Trophoblast cell (in vitro differentiated cells and primary cell): ENCODE measurements at regions not wholly inside any gene's neighbourhood (a gene's known extent, or its start where the extent isn't known, plus 50 kb on each side); places are given as distances from the start of the nearest gene placed in this dataset.

Experiments
- DNase-seq, 2 donors: peaks; one replicate each; pipeline ENCODE4 v3.0.0-alpha.2; 2016
- H2AFZ ChIP-seq: 2 replicates; pipeline ENCODE4 v1.6.1; 2013; ENCODE audit warnings: low read length, moderate library complexity, mild to moderate bottlenecking; ENCODE audit not compliant: insufficient read depth, poor library complexity
- H2AK5ac ChIP-seq: 2 replicates; pipeline ENCODE4 v1.6.1; 2013; ENCODE audit warnings: mild to moderate bottlenecking, low read length
- H2BK120ac ChIP-seq: 2 replicates; pipeline ENCODE4 v1.6.1; 2013; ENCODE audit warnings: low read length, mild to moderate bottlenecking, moderate library complexity; ENCODE audit not compliant: insufficient read depth, poor library complexity
- H2BK12ac ChIP-seq: 2 replicates; pipeline ENCODE4 v1.6.1; 2013; ENCODE audit warnings: mild to moderate bottlenecking, low read length, moderate library complexity
- H2BK5ac ChIP-seq: 2 replicates; pipeline ENCODE4 v1.6.1; 2013; ENCODE audit warnings: low read length, low read depth, moderate library complexity, mild to moderate bottlenecking; ENCODE audit not compliant: poor library complexity
- H3K14ac ChIP-seq: 2 replicates; pipeline ENCODE4 v1.6.1; 2013; ENCODE audit warnings: mild to moderate bottlenecking, low read length
- H3K18ac ChIP-seq: 2 replicates; pipeline ENCODE4 v1.6.1; 2013; ENCODE audit warnings: mild to moderate bottlenecking, low read length
- H3K23ac ChIP-seq: 2 replicates; pipeline ENCODE4 v1.6.1; 2013; ENCODE audit warnings: low read length
- H3K27ac ChIP-seq: 2 replicates; pipeline ENCODE4 v1.5.1; 2013; ENCODE audit warnings: low read depth, mild to moderate bottlenecking, inconsistent platforms, low read length, moderate library complexity
- H3K27me3 ChIP-seq: 2 replicates; pipeline ENCODE4 v1.6.1; 2013; ENCODE audit warnings: inconsistent platforms, mild to moderate bottlenecking, low read length, moderate library complexity; ENCODE audit not compliant: insufficient read depth
- H3K36me3 ChIP-seq, 2 experiments: 1 replicate in 1 of 2; 2 replicates in 1 of 2; pipeline ENCODE4 v1.6.1; 2013; ENCODE audit warnings: low read length in 2 of 2, mild to moderate bottlenecking in 2 of 2, moderate library complexity in 1 of 2; ENCODE audit not compliant: insufficient read depth in 2 of 2, control insufficient read depth in 1 of 2
- H3K4ac ChIP-seq: 2 replicates; pipeline ENCODE4 v1.6.1; 2013; ENCODE audit warnings: low read depth, mild to moderate bottlenecking, low read length, moderate library complexity
- H3K4me1 ChIP-seq, 2 experiments: 1 replicate in 1 of 2; 2 replicates in 1 of 2; pipeline ENCODE4 v1.6.1; 2013; ENCODE audit warnings: low read length in 2 of 2, mild to moderate bottlenecking in 2 of 2, moderate library complexity in 1 of 2; ENCODE audit not compliant: insufficient read depth in 2 of 2, control insufficient read depth in 1 of 2
- H3K4me2 ChIP-seq: 2 replicates; pipeline ENCODE4 v1.6.1; 2013; ENCODE audit warnings: inconsistent platforms, mild to moderate bottlenecking, low read length, moderate library complexity
- H3K4me3 ChIP-seq: 2 replicates; pipeline ENCODE4 v1.5.1; 2013; ENCODE audit warnings: mild to moderate bottlenecking, low read depth, low read length, inconsistent platforms
- H3K79me1 ChIP-seq: one replicate; pipeline ENCODE4 v1.6.1; 2013; ENCODE audit warnings: low read length
- H3K79me2 ChIP-seq: 2 replicates; pipeline ENCODE4 v1.6.1; 2013; ENCODE audit warnings: low read length, mild to moderate bottlenecking; ENCODE audit not compliant: control insufficient read depth, insufficient read depth, poor library complexity
- H3K9ac ChIP-seq: 2 replicates; pipeline ENCODE4 v1.6.1; 2013; ENCODE audit warnings: mild to moderate bottlenecking, low read length
- H3K9me3 ChIP-seq: 2 replicates; pipeline ENCODE4 v1.6.1; 2013; ENCODE audit warnings: low read depth, mild to moderate bottlenecking, control low read depth, inconsistent platforms, low read length; ENCODE audit not compliant: insufficient read depth
- H4K12ac ChIP-seq: 2 replicates; pipeline ENCODE4 v1.6.1; 2013; ENCODE audit warnings: low read depth, mild to moderate bottlenecking, low read length, moderate library complexity
- H4K8ac ChIP-seq: 2 replicates; pipeline ENCODE4 v1.6.1; 2013; ENCODE audit warnings: low read depth, mild to moderate bottlenecking, low read length, moderate library complexity
- H4K91ac ChIP-seq: one replicate; pipeline ENCODE4 v1.6.1; 2013; ENCODE audit warnings: low read depth, mild to moderate bottlenecking, low read length, moderate library complexity
- WGBS: extraction: QIAGEN DNeasy Blood & Tissue Kit; methylation state at CpG from one replicate; pipeline ENCODE4 v1.1.7; 2013; ENCODE audit warnings: missing lambda C conversion rate; ENCODE audit not compliant: insufficient read length, insufficient coverage; ENCODE audit errors: extremely low coverage; 5-methylcytosine and 5-hydroxymethylcytosine counted together

DNA sequence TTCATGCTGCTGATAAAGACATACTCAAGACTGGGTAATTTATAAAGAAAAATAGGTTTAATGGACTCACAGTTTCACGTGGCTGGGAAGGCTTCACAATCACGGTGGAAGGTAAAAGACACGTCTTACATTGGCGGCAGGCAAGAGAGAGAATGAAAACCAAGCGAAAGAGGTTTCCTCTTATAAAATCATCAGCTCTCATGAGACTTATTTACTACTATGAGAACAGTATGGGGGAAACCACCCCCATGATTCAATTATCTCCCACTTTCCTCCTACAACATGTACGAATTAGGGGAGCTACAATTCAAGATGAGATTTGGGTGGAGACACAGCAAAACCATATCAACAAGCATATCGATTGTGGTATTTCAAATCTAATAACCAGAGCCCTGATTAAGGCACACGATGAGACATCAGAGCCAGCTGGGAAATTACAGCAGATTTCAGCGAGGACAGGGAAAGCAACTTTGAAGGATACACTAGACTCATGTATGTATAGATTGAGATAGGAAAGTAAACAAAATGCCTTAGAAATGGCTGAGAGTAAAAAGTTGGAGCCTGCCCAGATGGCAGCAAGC is 129.8 kb upstream of the GJE1 start:
- Histone ChIP-seq H3K4me1 (no peaks in the 10 kb centered on the region), H3K4me2 (no peak overlapping the region), H4K12ac (no peak overlapping the region), H2BK5ac (no peak overlapping the region), H3K18ac (no peak overlapping the region), H3K9me3 (no peaks in the 10 kb centered on the region), H2BK12ac (no peak overlapping the region), H3K79me2 (no peaks in the 10 kb centered on the region), H2BK120ac (no peak overlapping the region), H2AFZ (no peak overlapping the region), H3K14ac (no peak overlapping the region), H3K23ac (no peak overlapping the region), H3K27ac (no peak overlapping the region), H3K36me3 (no peaks in the 10 kb centered on the region), H3K4ac (no peak overlapping the region), H3K9ac (no peak overlapping the region), H3K79me1 (no peaks in the 10 kb centered on the region), H4K8ac (no peak overlapping the region), H3K4me3 (no peak overlapping the region), H4K91ac (no peak overlapping the region), H2AK5ac (no peak overlapping the region), H3K27me3 (no peaks in the 10 kb centered on the region)
- no peak for DNase-seq
- WGBS: no CpG with 5 or more reads among the region's 9 CpGs

DNA sequence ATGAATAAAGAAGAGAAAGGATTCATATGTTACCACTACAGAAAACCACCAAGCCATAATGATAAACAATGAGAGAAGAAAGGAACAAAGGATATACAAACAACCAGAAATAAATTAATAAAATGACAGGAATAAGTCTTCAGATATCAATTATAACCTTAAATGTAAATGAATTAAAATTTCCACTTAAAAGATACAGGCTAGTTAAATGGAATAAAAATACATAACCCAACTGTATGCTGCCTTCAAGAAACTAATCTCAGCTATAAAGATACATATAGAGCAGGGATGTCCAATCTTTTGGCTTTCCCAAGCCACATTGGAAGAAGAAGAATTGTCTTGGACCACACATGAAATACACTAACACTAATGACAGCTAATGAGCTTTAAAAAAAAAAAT is 135.9 kb upstream of the GJE1 start:
- Histone ChIP-seq H3K4me2 (no peak overlapping the region), H2AFZ (no peak overlapping the region), H3K4me1 (no peaks in the 10 kb centered on the region), H3K18ac (no peak overlapping the region), H3K9ac (no peak overlapping the region), H3K9me3 (no peaks in the 10 kb centered on the region), H3K23ac (no peak overlapping the region), H3K79me1 (no peaks in the 10 kb centered on the region), H4K91ac (no peak overlapping the region), H2BK120ac (no peak overlapping the region), H3K4me3 (no peak overlapping the region), H4K8ac (no peak overlapping the region), H2AK5ac (no peak overlapping the region), H3K14ac (no peak overlapping the region), H3K27me3 (no peaks in the 10 kb centered on the region), H3K79me2 (no peaks in the 10 kb centered on the region), H2BK12ac (no peak overlapping the region), H4K12ac (no peak overlapping the region), H3K27ac (no peak overlapping the region), H2BK5ac (no peak overlapping the region), H3K4ac (no peak overlapping the region), H3K36me3 (no peaks in the 10 kb centered on the region)
- DNase-seq: no peak

DNA sequence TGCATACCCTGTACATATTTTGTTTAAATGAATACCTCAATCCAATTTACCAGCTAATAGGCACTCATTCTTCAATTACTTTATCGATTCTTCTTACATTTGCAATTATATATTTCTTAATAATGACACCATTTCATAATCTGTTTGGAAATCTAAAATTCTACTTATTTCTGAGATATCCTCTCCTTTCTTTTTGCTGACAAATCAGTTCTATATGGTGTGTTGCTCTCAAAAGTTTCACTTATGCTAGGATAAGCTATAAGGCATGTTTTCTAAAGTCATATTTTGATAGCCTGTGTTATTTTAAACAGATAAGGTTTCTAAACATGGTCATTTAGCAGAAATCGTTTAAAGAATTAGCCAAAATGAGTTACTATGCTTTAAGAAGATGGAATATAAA is 140.6 kb upstream of the GJE1 start:
- no peak overlapping the region for H4K12ac ChIP-seq
- no peak overlapping the region for H4K91ac ChIP-seq
- no peak overlapping the region for H3K4me3 ChIP-seq
- no peak overlapping the region for H3K14ac ChIP-seq
- DNase-seq: no peak
- H3K27me3 ChIP-seq: no peaks in the 10 kb centered on the region
- WGBS: 100% methylated on average over 1 of the region's 2 CpGs
- H3K36me3 ChIP-seq: no peaks in the 10 kb centered on the region
- no peak overlapping the region for H3K4me2 ChIP-seq
- H3K4ac ChIP-seq: no peak overlapping the region
- no peak overlapping the region for H2BK5ac ChIP-seq
- H4K8ac ChIP-seq: no peak overlapping the region
- no peak overlapping the region for H2BK12ac ChIP-seq
- H3K79me1 ChIP-seq: no peaks in the 10 kb centered on the region
- H2AFZ ChIP-seq: no peak overlapping the region
- no peak overlapping the region for H3K27ac ChIP-seq
- H3K9me3 ChIP-seq: no peaks in the 10 kb centered on the region
- H2BK120ac ChIP-seq: no peak overlapping the region
- no peak overlapping the region for H3K23ac ChIP-seq
- no peaks in the 10 kb centered on the region for H3K4me1 ChIP-seq
- no peak overlapping the region for H2AK5ac ChIP-seq
- H3K18ac ChIP-seq: no peak overlapping the region
- no peaks in the 10 kb centered on the region for H3K79me2 ChIP-seq
- H3K9ac ChIP-seq: no peak overlapping the region

GRCh38 chr6:141990840-141991239 is 141.9 kb upstream of the GJE1 start:
- H2AFZ ChIP-seq: no peak overlapping the region
- H3K18ac ChIP-seq: no peak overlapping the region
- no peaks in the 10 kb centered on the region for H3K79me2 ChIP-seq
- H4K12ac ChIP-seq: no peak overlapping the region
- no peaks in the 10 kb centered on the region for H3K4me1 ChIP-seq
- H2BK5ac ChIP-seq: no peak overlapping the region
- H3K27ac ChIP-seq: no peak overlapping the region
- no peak overlapping the region for H3K14ac ChIP-seq
- no peak overlapping the region for H4K91ac ChIP-seq
- no peak for DNase-seq
- H3K4me3 ChIP-seq: no peak overlapping the region
- no peak overlapping the region for H4K8ac ChIP-seq
- H3K23ac ChIP-seq: no peak overlapping the region
- H3K27me3 ChIP-seq: no peaks in the 10 kb centered on the region
- no peaks in the 10 kb centered on the region for H3K79me1 ChIP-seq
- H3K9me3 ChIP-seq: no peaks in the 10 kb centered on the region
- H2BK12ac ChIP-seq: no peak overlapping the region
- H3K4me2 ChIP-seq: no peak overlapping the region
- no peak overlapping the region for H2BK120ac ChIP-seq
- H3K4ac ChIP-seq: no peak overlapping the region
- H3K9ac ChIP-seq: no peak overlapping the region
- no peak overlapping the region for H2AK5ac ChIP-seq
- WGBS: no CpG with 5 or more reads among the region's 1 CpG
- no peaks in the 10 kb centered on the region for H3K36me3 ChIP-seq
